Upper lobe of left lung (tissue), 6 donors: ENCODE measurements at regions not wholly inside any gene's neighbourhood (a gene's known extent, or its start where the extent isn't known, plus 50 kb on each side); places are given as distances from the start of the nearest gene placed in this dataset.

Experiments
- ATAC-seq, 2 donors: fragments of 200-7000 bp; cut with Tn5 transposase; one replicate each; pipeline ENCODE4 v1.9.1; 2022; ENCODE audit warnings: mild to moderate bottlenecking in 2 of 2, moderate library complexity in 2 of 2; ENCODE audit not compliant: low FRiP score in 2 of 2
- DNase-seq, 2 donors: peaks; one replicate each; pipeline ENCODE4 v3.0.0-alpha.2; 2019 to 2020
- H3K27ac ChIP-seq, 4 donors: fragments of 200-600 bp; sonication (generic); one replicate each; pipeline ENCODE4 v1.5.1; 2016 to 2019
- H3K27me3 ChIP-seq, 4 donors: fragments of 200-600 bp; sonication (generic); one replicate each; pipeline ENCODE4 v1.5.1; 2017 to 2019
- H3K36me3 ChIP-seq, 4 donors: fragments of 200-600 bp; sonication (generic); one replicate each; pipeline ENCODE4 v1.5.1; 2016 to 2019
- H3K4me1 ChIP-seq, 4 donors: fragments of 200-600 bp; sonication (generic); one replicate each; pipeline ENCODE4 v1.5.1; 2018 to 2019
- H3K4me3 ChIP-seq, 4 donors: fragments of 200-600 bp; sonication (generic); one replicate each; pipeline ENCODE4 v1.5.1; 2017 to 2019; ENCODE audit warnings: mild to moderate bottlenecking in 2 of 4, moderate library complexity in 1 of 4
- H3K9me3 ChIP-seq, 4 donors: fragments of 200-600 bp; sonication (generic); one replicate each; pipeline ENCODE4 v1.5.1; 2018 to 2019
- CTCF ChIP-seq, 6 experiments: fragments of 450-650 bp in 4 of 6; fragments of 200-600 bp in 2 of 6; sonication (generic) in 2 of 6; IDR thresholded peaks; one replicate each; pipeline ENCODE4 v1.5.1; 2016 to 2019; ENCODE audit warnings: antibody characterized with exemption in 6 of 6
- EP300 ChIP-seq, 4 donors: sonication (generic); formaldehyde crosslinking; IDR thresholded peaks; one replicate each; pipeline ENCODE4 v1.5.1; 2017; ENCODE audit warnings: antibody characterized with exemption in 4 of 4, control low read depth in 2 of 4
- POLR2A ChIP-seq, 4 donors: fragments of 450-650 bp; IDR thresholded peaks; one replicate each; pipeline ENCODE4 v1.5.1; 2016 to 2017; ENCODE audit warnings: antibody characterized with exemption in 4 of 4, mild to moderate bottlenecking in 2 of 4
- POLR2AphosphoS5 ChIP-seq, 2 donors: sonication (generic); formaldehyde crosslinking; IDR thresholded peaks; one replicate each; pipeline ENCODE4 v1.5.1; 2017; ENCODE audit warnings: antibody characterized with exemption in 2 of 2
- WGBS, 2 donors: methylation state at CpG; one replicate each; pipeline ENCODE4 v1.1.5; 2017 to 2018; 5-methylcytosine and 5-hydroxymethylcytosine counted together
- donor health status: DM: no; HTN: no; CAD: no; lungs with moderate emphysema.
- donor health status: DM: no; HTN: yes; CAD: no; lungs with severe emphysema.

- no peaks in the 10 kb centered on the region for H3K27me3 ChIP-seq
- no peaks in the 10 kb centered on the region for H3K4me1 ChIP-seq
- no peak overlapping the region for H3K4me3 ChIP-seq
- ATAC-seq (no peak), DNase-seq (peak in 1 of 2 donors; percentile 60)
- no peaks in the 10 kb centered on the region for H3K9me3 ChIP-seq
- 77 to 81% methylated on average over 31 of the region's 33 CpGs for WGBS, 2 donors
- TF ChIP-seq POLR2AphosphoS5 (IDR thresholded peaks at IDR 0.05) (no peak), CTCF (IDR thresholded peaks at IDR 0.05) (no peak), POLR2A (IDR thresholded peaks at IDR 0.05) (no peak), EP300 (IDR thresholded peaks at IDR 0.05) (no peak)
- no peak overlapping the region for H3K27ac ChIP-seq
- H3K36me3 ChIP-seq: no peaks in the 10 kb centered on the region
Measured at GRCh38 chr14:104373855-104374717, 205.5 kb upstream of the C14orf180 start.

- Histone ChIP-seq H3K4me1 (no peaks in the 10 kb centered on the region), H3K27me3 (no peaks in the 10 kb centered on the region), H3K4me3 (no peak overlapping the region), H3K36me3 (no peaks in the 10 kb centered on the region), H3K9me3 (no peaks in the 10 kb centered on the region), H3K27ac (no peak overlapping the region)
- no peak for TF ChIP-seq POLR2AphosphoS5 (IDR thresholded peaks at IDR 0.05)
- TF ChIP-seq CTCF (IDR thresholded peaks at IDR 0.05): no peak
- TF ChIP-seq EP300 (IDR thresholded peaks at IDR 0.05): no peak
- TF ChIP-seq POLR2A (IDR thresholded peaks at IDR 0.05): no peak
- WGBS, 2 donors: 95 to 100% methylated on average over 1 to 3 of the region's 3 CpGs
- peak in 1 of 2 donors; percentile 45 for DNase-seq
- no peak for ATAC-seq
Measured at GRCh38 chr14:104374718-104375080, 204.9 kb upstream of the C14orf180 start.

GRCh38 chr14:104375551-104376201, 203.9 kb upstream of the C14orf180 start:
- no peak for TF ChIP-seq POLR2A (IDR thresholded peaks at IDR 0.05)
- TF ChIP-seq POLR2AphosphoS5 (IDR thresholded peaks at IDR 0.05): no peak
- TF ChIP-seq CTCF (IDR thresholded peaks at IDR 0.05): no peak
- no peak for TF ChIP-seq EP300 (IDR thresholded peaks at IDR 0.05)
- peak in 1 of 2 donors; percentile 44 for DNase-seq
- Histone ChIP-seq H3K9me3 (peaks cover 0 to 2% (median 0%) of the 10 kb centered on the region in 4 donors), H3K27me3 (no peaks in the 10 kb centered on the region), H3K4me3 (no peak overlapping the region), H3K4me1 (no peaks in the 10 kb centered on the region), H3K36me3 (no peaks in the 10 kb centered on the region), H3K27ac (no peak overlapping the region)
- no peak for ATAC-seq
- WGBS, 2 donors: 93 to 96% methylated on average over 21 of the region's 21 CpGs

GRCh38 chr14:104376202-104377140, 203.1 kb upstream of the C14orf180 start:
- Histone ChIP-seq H3K27me3 (no peaks in the 10 kb centered on the region), H3K36me3 (no peaks in the 10 kb centered on the region), H3K27ac (no peak overlapping the region), H3K4me3 (no peak overlapping the region), H3K4me1 (no peaks in the 10 kb centered on the region), H3K9me3 (peaks cover 0 to 6% (median 0%) of the 10 kb centered on the region in 4 donors)
- TF ChIP-seq POLR2AphosphoS5 (IDR thresholded peaks at IDR 0.05) (no peak), CTCF (IDR thresholded peaks at IDR 0.05) (no peak), EP300 (IDR thresholded peaks at IDR 0.05) (no peak), POLR2A (IDR thresholded peaks at IDR 0.05) (no peak)
- no peak for ATAC-seq
- peak in 1 of 2 donors; percentile 52 for DNase-seq
- 83 to 87% methylated on average over 25 to 31 of the region's 31 CpGs for WGBS, 2 donors
